ENCODE measurements at regions not wholly inside any gene's neighbourhood (a gene's known extent, or its start where the extent isn't known, plus 50 kb on each side); places are given as distances from the start of the nearest gene placed in this dataset.
"Not testable (repeated sequence)": the region's sequence is repeated elsewhere in the genome, so short reads cannot be mapped to it uniquely, and the experiment has no call there.

GRCh38 chr13:58379221-58379620 lies 747.7 kb downstream of the PCDH17 start:
- DNase-seq, result no peak

- DNase-seq, result not testable (repeated sequence)
These were observed 753.8 kb downstream of the PCDH17 start for GRCh38 chr13:58385336-58385735.

GRCh38 chr13:58397596-58398387 lies 766.2 kb downstream of the PCDH17 start:
- no peak for DNase-seq

- DNase-seq, result no peak
These were observed 767.7 kb downstream of the PCDH17 start for GRCh38 chr13:58399263-58399662.

GRCh38 chr13:58406545-58406944 lies 775.0 kb downstream of the PCDH17 start:
- no peak for DNase-seq

- no peak for DNase-seq
These were observed 798.4 kb downstream of the PCDH17 start for GRCh38 chr13:58429917-58430316.

GRCh38 chr13:58434943-58435342 lies 803.4 kb downstream of the PCDH17 start:
- DNase-seq, result no peak

- no peak for DNase-seq
These were observed 805.9 kb downstream of the PCDH17 start for GRCh38 chr13:58437427-58437826.

GRCh38 chr13:58446979-58447378 lies 815.4 kb downstream of the PCDH17 start:
- no peak for DNase-seq

GRCh38 chr13:58452123-58452623 lies 820.6 kb downstream of the PCDH17 start:
- DNase-seq, result no peak

- no peak for DNase-seq
These were observed 823.5 kb downstream of the PCDH17 start for GRCh38 chr13:58455094-58455493.

GRCh38 chr13:58461217-58461616 lies 829.7 kb downstream of the PCDH17 start:
- no peak for DNase-seq

- no peak for DNase-seq
These were observed 832.3 kb downstream of the PCDH17 start for GRCh38 chr13:58463841-58464240.

GRCh38 chr13:58467176-58467575 lies 835.6 kb downstream of the PCDH17 start:
- DNase-seq, result no peak

- DNase-seq, result no peak
These were observed 840.9 kb downstream of the PCDH17 start for GRCh38 chr13:58472483-58472882.

- DNase-seq, result no peak
These were observed 843.0 kb downstream of the PCDH17 start for GRCh38 chr13:58474581-58474980.

GRCh38 chr13:58476206-58476918 lies 844.8 kb downstream of the PCDH17 start:
- peak; percentile 23 for DNase-seq

- no peak for DNase-seq
These were observed 847.3 kb downstream of the PCDH17 start for GRCh38 chr13:58478858-58479257.

GRCh38 chr13:58480061-58480460 lies 848.5 kb downstream of the PCDH17 start:
- DNase-seq, result no peak

GRCh38 chr13:58488251-58488650 lies 856.7 kb downstream of the PCDH17 start:
- no peak for DNase-seq

GRCh38 chr13:58495668-58496067 lies 864.1 kb downstream of the PCDH17 start:
- no peak for DNase-seq

GRCh38 chr13:58500938-58501337 lies 869.4 kb downstream of the PCDH17 start:
- no peak for DNase-seq

- not testable (repeated sequence) for DNase-seq
These were observed 872.7 kb downstream of the PCDH17 start for GRCh38 chr13:58504202-58504700.

Measured in NCI-H345 (cell line).